ENCODE measurements at regions not wholly inside any gene's neighbourhood (a gene's known extent, or its start where the extent isn't known, plus 50 kb on each side); places are given as distances from the start of the nearest gene placed in this dataset.

GRCh38 chr4:3829211-3829955 lies 63.2 kb downstream of the ADRA2C start (continued):
- no peak for TF ChIP-seq U2AF2 (optimal IDR thresholded peaks at IDR 0.05; ENCODE audit: low read depth, low read length)
- TF ChIP-seq EP400 (IDR thresholded peaks at IDR 0.05): no peak
- no peak for TF ChIP-seq HMG20B (CRISPR knock-in tag; IDR thresholded peaks at IDR 0.05)
- no peak for TF ChIP-seq ARID2 (IDR thresholded peaks at IDR 0.05)
- no peak for TF ChIP-seq KHSRP (IDR thresholded peaks at IDR 0.05)

GRCh38 chr4:3829956-3830773 lies 64.0 kb downstream of the ADRA2C start:
- H3K27ac ChIP-seq (ENCODE audit: extremely low read depth, low read depth, low read length): no peak overlapping the region
- no peak for FAIRE-seq
- no peaks in the 10 kb centered on the region for H4K20me1 ChIP-seq (replicated peaks; ENCODE audit: control insufficient read depth, insufficient read depth, low read length)
- ChIA-PET POLR2A (interaction anchor here (1.0 kb wide), 1 partner anchor 15 kb away, joined by 3 read pairs; no protein-coding TSS in a partner anchor), CTCF (ENCODE audit: low intra/inter-chr PET ratio) (no interaction called here)
- H3K4me3 ChIP-seq: no peak overlapping the region
- H2AFZ ChIP-seq (ENCODE audit: low read depth, low read length): no peak overlapping the region
- H3K9ac ChIP-seq (ENCODE audit: insufficient read depth in 1 of 2, low read depth in 2 of 2, low read length in 2 of 2): no peak overlapping the region
- H3K4me2 ChIP-seq (ENCODE audit: insufficient read depth, low read length): no peak overlapping the region
- intact Hi-C loops (cut with micrococcal nuclease): no loop called here
- no peaks in the 10 kb centered on the region for H3K9me3 ChIP-seq (replicated peaks; ENCODE audit: control insufficient read depth, insufficient read depth, low read depth, low read length)
- H3K36me3 ChIP-seq (ENCODE audit: control insufficient read depth, insufficient read depth, low read length): no peaks in the 10 kb centered on the region
- in situ Hi-C loops (cut with MboI): no loop called here
- H3K9me1 ChIP-seq (ENCODE audit: control insufficient read depth, insufficient read depth, low read length): no peaks in the 10 kb centered on the region
- peaks cover 13 to 75% of the 10 kb centered on the region in 2 experiments; a peak in 4 of 5 replicates for H3K27me3 ChIP-seq (ENCODE audit: control insufficient read depth in 2 of 2, insufficient read depth in 2 of 2, low read length in 2 of 2)
- BruUV-seq (replicated peaks): no TSS peak
- 0% methylated on average over 15 of the region's 19 CpGs for whole genome bisulfite sequencing (ENCODE audit: insufficient coverage, low coverage, missing lambda C conversion rate)
- DNase-seq (ENCODE audit: extremely low read depth in 1 of 4, low spot score in 3 of 4): no peak
- no peak for ATAC-seq
- H3K79me2 ChIP-seq (ENCODE audit: control insufficient read depth, insufficient read depth, low read length): no peaks in the 10 kb centered on the region
- peaks cover 0 to 5% of the 10 kb centered on the region in 2 experiments; a peak in 1 of 5 replicates for H3K4me1 ChIP-seq (replicated peaks in 1 of 2; ENCODE audit: control insufficient read depth in 2 of 2, insufficient read depth in 2 of 2, low read length in 2 of 2)
- TF ChIP-seq ZNF445 (CRISPR knock-in tag; IDR thresholded peaks at IDR 0.05; ENCODE audit: low read depth): no peak
- TF ChIP-seq SP2 (IDR thresholded peaks at IDR 0.05; ENCODE audit: extremely low read depth, low read depth, low read length, poor library complexity, severe bottlenecking): no peak
- TF ChIP-seq PPARD (CRISPR knock-in tag; IDR thresholded peaks at IDR 0.05): no peak
- no peak for TF ChIP-seq ZNF717 (CRISPR knock-in tag; IDR thresholded peaks at IDR 0.05)
- no peak for TF ChIP-seq TOE1 (IDR thresholded peaks at IDR 0.05; ENCODE audit: borderline replicate concordance)
- TF ChIP-seq TOE1 (CRISPR knock-in tag; IDR thresholded peaks at IDR 0.05; ENCODE audit: borderline replicate concordance, low read depth): no peak
- no peak for TF ChIP-seq TEAD4 (IDR thresholded peaks at IDR 0.05; ENCODE audit: low read length)
- no peak for TF ChIP-seq TEAD4 (CRISPR knock-in tag; IDR thresholded peaks at IDR 0.05; ENCODE audit: borderline replicate concordance)
- TF ChIP-seq SIRT6 (IDR thresholded peaks at IDR 0.05; ENCODE audit: low read depth, low read length): no peak
- no peak for TF ChIP-seq ZNF398 (CRISPR knock-in tag; IDR thresholded peaks at IDR 0.05)
- no peak for TF ChIP-seq ZC3H4 (CRISPR knock-in tag; IDR thresholded peaks at IDR 0.05; ENCODE audit: borderline replicate concordance)
- no peak for TF ChIP-seq SMAD4 (CRISPR knock-in tag; conservative IDR thresholded peaks at IDR 0.05)
- TF ChIP-seq RUNX1 (IDR thresholded peaks at IDR 0.05; ENCODE audit: low read depth): no peak
- TF ChIP-seq SMC3 (conservative IDR thresholded peaks at IDR 0.05; ENCODE audit: insufficient read depth, low read depth, low read length): no peak
- TF ChIP-seq MAFF (IDR thresholded peaks at IDR 0.05; ENCODE audit: low read length): no peak
- no peak for TF ChIP-seq ZNF408 (CRISPR knock-in tag; IDR thresholded peaks at IDR 0.05; ENCODE audit: low read depth)

Measured in K562 (cell line).